Caco-2 (cell line): ENCODE measurements at regions not wholly inside any gene's neighbourhood (a gene's known extent, or its start where the extent isn't known, plus 50 kb on each side); places are given as distances from the start of the nearest gene placed in this dataset.

Experiments
- BruUV-seq: library from RNA; stranded (reverse); fragments of 400-500 nt; replicated peaks from 2 replicates; lab custom pipeline; 2021; lab: Mats Ljungman, UMichigan
- CTCF ChIA-PET: fragments of 300-600 bp; sonication (Branson Sonifier 250); formaldehyde crosslinking; loops from one replicate; lab custom pipeline; 2022; ENCODE audit warnings: antibody characterized with exemption; lab: Charles Lee
- POLR2A ChIA-PET: fragments of 300-600 bp; sonication (Branson Sonifier 250); formaldehyde crosslinking; loops from one replicate; lab custom pipeline; 2022; ENCODE audit warnings: antibody characterized with exemption; lab: Charles Lee
- DNase-seq, 2 experiments: peaks; one replicate each; pipeline versions ENCODE4 v3.0.0 to v3.0.0-alpha.2; 2020 to 2022
- H3K27me3 ChIP-seq: replicated peaks from 2 replicates; pipeline ENCODE4 v1.6.0; 2011; ENCODE audit warnings: low read length; ENCODE audit not compliant: control insufficient read depth, insufficient read depth
- H3K36me3 ChIP-seq: 2 replicates; pipeline ENCODE4 v1.5.1; 2011; ENCODE audit warnings: low read length; ENCODE audit not compliant: control insufficient read depth, insufficient read depth
- H3K4me1 ChIP-seq: fragments of 250-450 bp; sonication (Bioruptor Pico); 2 replicates; pipeline ENCODE4 v1.5.1; 2020; ENCODE audit warnings: mild to moderate bottlenecking
- H3K4me3 ChIP-seq: 2 replicates; pipeline ENCODE4 v1.5.1; 2011; ENCODE audit warnings: low read depth, mild to moderate bottlenecking, control low read depth, low read length
- H3K9me3 ChIP-seq: fragments of 250-450 bp; sonication (Bioruptor Pico); 2 replicates; pipeline ENCODE4 v1.5.1; 2020; ENCODE audit warnings: mild to moderate bottlenecking, moderate library complexity
- H3K27ac Mint-ChIP-seq: one replicate; pipeline ENCODE4 v1.8.0; 2022; ENCODE audit warnings: mixed read lengths; ENCODE audit not compliant: unreplicated experiment
- H3K27me3 Mint-ChIP-seq: one replicate; pipeline ENCODE4 v1.8.0; 2022; ENCODE audit warnings: mixed read lengths; ENCODE audit not compliant: insufficient read depth, unreplicated experiment
- H3K36me3 Mint-ChIP-seq: one replicate; pipeline ENCODE4 v1.8.0; 2022; ENCODE audit warnings: mild to moderate bottlenecking, mixed read lengths; ENCODE audit not compliant: insufficient read depth, unreplicated experiment
- H3K4me1 Mint-ChIP-seq: one replicate; pipeline ENCODE4 v1.8.0; 2022; ENCODE audit warnings: low read depth, mixed read lengths; ENCODE audit not compliant: unreplicated experiment
- H3K4me3 Mint-ChIP-seq: one replicate; pipeline ENCODE4 v1.8.0; 2022; ENCODE audit warnings: mild to moderate bottlenecking, moderate library complexity, mixed read lengths; ENCODE audit not compliant: unreplicated experiment
- H3K9me3 Mint-ChIP-seq: one replicate; pipeline ENCODE4 v1.8.0; 2022; ENCODE audit warnings: mixed read lengths; ENCODE audit not compliant: unreplicated experiment
- intact Hi-C: fragments of 100-400 bp; cut with micrococcal nuclease; formaldehyde crosslinking; loops from one replicate; pipeline ENCODE4 v1.10.0; 2022; ENCODE audit not compliant: unreplicated experiment
- TF ChIP-seq, protein P1 (sequence below), 2 experiments: fragments of 200-600 bp in 1 of 2; IDR thresholded peaks; 1 replicate in 1 of 2; 2 replicates in 1 of 2; pipeline versions ENCODE4 v1.5.1 to v1.8.0; 2011 to 2022; ENCODE audit warnings: antibody characterized with exemption in 1 of 2, control low read depth in 1 of 2, inconsistent platforms in 1 of 2, low read depth in 1 of 2, low read length in 1 of 2, mild to moderate bottlenecking in 1 of 2, moderate library complexity in 1 of 2; ENCODE audit not compliant: insufficient read depth in 1 of 2, severe bottlenecking in 1 of 2, unreplicated experiment in 1 of 2

DNA sequence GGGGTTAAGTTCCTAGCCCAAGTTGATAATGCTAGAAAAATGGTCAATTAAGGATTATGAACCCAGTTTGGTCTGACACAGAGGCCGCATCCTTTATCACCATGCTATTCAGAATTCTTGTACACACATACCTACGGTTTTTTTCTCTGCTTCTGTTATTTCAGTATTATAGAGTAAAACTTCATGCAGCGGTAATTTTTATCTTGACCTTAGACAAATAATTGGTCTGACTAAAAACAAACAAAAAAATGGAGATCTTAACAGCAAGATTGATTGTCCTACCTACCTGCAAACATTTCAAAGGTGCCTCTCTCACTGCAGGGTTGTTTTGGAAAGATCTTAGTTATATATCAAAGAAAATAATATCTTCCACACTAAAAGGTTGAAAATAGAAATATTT is 201.9 kb upstream of the PRICKLE1 start:
- peaks cover 31% of the 10 kb centered on the region for H3K4me1 ChIP-seq
- TF ChIP-seq, protein P1, sequence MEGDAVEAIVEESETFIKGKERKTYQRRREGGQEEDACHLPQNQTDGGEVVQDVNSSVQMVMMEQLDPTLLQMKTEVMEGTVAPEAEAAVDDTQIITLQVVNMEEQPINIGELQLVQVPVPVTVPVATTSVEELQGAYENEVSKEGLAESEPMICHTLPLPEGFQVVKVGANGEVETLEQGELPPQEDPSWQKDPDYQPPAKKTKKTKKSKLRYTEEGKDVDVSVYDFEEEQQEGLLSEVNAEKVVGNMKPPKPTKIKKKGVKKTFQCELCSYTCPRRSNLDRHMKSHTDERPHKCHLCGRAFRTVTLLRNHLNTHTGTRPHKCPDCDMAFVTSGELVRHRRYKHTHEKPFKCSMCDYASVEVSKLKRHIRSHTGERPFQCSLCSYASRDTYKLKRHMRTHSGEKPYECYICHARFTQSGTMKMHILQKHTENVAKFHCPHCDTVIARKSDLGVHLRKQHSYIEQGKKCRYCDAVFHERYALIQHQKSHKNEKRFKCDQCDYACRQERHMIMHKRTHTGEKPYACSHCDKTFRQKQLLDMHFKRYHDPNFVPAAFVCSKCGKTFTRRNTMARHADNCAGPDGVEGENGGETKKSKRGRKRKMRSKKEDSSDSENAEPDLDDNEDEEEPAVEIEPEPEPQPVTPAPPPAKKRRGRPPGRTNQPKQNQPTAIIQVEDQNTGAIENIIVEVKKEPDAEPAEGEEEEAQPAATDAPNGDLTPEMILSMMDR (IDR thresholded peaks at IDR 0.05; ENCODE audit: insufficient read depth in 1 of 2, low read depth in 1 of 2, low read length in 1 of 2, severe bottlenecking in 1 of 2, unreplicated experiment in 1 of 2) = no peak
- H3K36me3 ChIP-seq = no peaks in the 10 kb centered on the region
- H3K9me3 ChIP-seq = no peaks in the 10 kb centered on the region
- Mint-ChIP-seq H3K36me3 (no peaks in the 10 kb centered on the region), H3K4me1 (peaks cover 13% of the 10 kb centered on the region), H3K27me3 (no peaks in the 10 kb centered on the region), H3K27ac (no peak overlapping the region), H3K9me3 (no peaks in the 10 kb centered on the region), H3K4me3 (no peak overlapping the region)
- no peaks in the 10 kb centered on the region for H3K27me3 ChIP-seq
- ChIA-PET CTCF (no interaction called here), POLR2A (no interaction called here)
- no peak overlapping the region for H3K4me3 ChIP-seq
- DNase-seq = no peak
- intact Hi-C loops = loop anchor here (10.0 kb wide), 1 partner anchor 173 kb away; no protein-coding TSS in a partner anchor
- no TSS peak for BruUV-seq

DNA sequence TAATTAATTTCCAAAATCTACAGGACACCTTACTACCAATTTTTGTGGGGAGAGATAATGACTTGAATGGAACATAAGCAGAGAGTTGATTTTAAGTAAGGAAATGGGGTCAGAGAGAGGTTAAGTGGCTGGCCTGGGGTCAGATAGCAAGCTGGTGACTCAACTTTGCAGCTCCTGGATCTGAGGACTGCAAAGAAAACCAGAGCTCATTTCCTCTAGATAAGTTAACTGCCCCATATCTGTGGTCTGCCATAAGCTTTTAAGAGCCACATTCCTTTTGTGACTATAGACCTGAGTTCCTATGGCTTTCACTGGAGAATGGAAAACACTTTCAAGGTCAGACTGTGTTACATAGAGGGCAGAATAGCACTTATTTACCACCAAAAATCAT is 201.2 kb upstream of the PRICKLE1 start:
- Histone ChIP-seq H3K9me3 (no peaks in the 10 kb centered on the region), H3K36me3 (no peaks in the 10 kb centered on the region), H3K27me3 (no peaks in the 10 kb centered on the region), H3K4me1 (peaks cover 31% of the 10 kb centered on the region), H3K4me3 (no peak overlapping the region)
- intact Hi-C loops = loop anchor here (10.0 kb wide), 1 partner anchor 174 kb away; no protein-coding TSS in a partner anchor
- DNase-seq = peak; percentile 30 to 46
- no TSS peak for BruUV-seq
- Mint-ChIP-seq H3K4me1 (peaks cover 13% of the 10 kb centered on the region), H3K36me3 (no peaks in the 10 kb centered on the region), H3K27ac (no peak overlapping the region), H3K9me3 (no peaks in the 10 kb centered on the region), H3K27me3 (no peaks in the 10 kb centered on the region), H3K4me3 (no peak overlapping the region)
- ChIA-PET CTCF (no interaction called here), POLR2A (no interaction called here)
- TF ChIP-seq, protein P1 (IDR thresholded peaks at IDR 0.05; ENCODE audit: insufficient read depth in 1 of 2, low read depth in 1 of 2, low read length in 1 of 2, severe bottlenecking in 1 of 2, unreplicated experiment in 1 of 2) = no peak

DNA sequence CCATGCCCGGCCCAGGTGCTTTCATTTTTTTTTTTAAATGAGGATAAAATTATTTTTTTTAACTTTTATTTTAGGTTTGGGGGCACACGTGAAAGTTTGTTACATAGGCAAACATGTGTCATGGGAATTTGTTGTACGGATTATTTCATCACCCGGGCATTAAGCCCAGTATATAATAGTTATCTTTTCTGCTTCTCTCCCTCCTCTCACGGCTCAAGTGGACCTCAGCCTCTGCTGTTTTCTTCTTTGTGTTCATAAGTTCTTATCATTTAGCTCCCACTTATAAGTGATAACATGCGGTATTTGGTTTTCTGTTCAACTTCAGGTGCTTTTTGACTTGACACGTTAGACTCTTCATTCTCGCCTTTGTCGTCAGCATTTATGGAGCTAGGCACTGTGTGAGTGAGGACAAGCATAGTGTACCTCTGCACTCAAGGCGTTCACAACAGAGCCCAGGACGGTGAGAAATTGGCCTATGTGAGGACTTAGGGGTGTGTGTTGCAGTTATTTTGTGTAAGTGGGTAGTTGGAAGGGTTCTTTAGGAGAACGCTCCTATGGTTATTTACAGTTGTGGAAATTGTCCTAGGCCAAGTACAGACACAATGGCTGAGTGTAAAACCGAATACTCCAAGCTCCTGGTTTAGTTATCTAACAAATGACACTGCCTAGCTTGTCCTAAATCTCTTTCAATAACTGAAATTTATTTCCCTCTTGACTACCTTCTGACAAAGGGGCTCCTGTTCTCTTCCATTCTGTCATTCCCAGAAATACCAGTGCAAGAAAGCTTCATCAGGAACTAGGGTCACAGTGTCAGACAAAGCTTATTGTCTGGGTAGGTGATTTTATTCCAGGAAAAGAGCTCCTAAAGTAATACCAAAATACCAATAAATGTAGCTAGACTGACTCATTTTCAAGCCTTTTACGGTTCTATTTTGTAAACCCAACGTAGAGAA is 200.5 kb upstream of the PRICKLE1 start:
- Mint-ChIP-seq H3K4me1 (peaks cover 13% of the 10 kb centered on the region), H3K27me3 (no peaks in the 10 kb centered on the region), H3K9me3 (no peaks in the 10 kb centered on the region), H3K4me3 (no peak overlapping the region), H3K27ac (no peak overlapping the region), H3K36me3 (no peaks in the 10 kb centered on the region)
- Histone ChIP-seq H3K27me3 (no peaks in the 10 kb centered on the region), H3K36me3 (no peaks in the 10 kb centered on the region), H3K9me3 (no peaks in the 10 kb centered on the region), H3K4me1 (peaks cover 31% of the 10 kb centered on the region), H3K4me3 (no peak overlapping the region)
- intact Hi-C loops = loop anchor here (10.0 kb wide), 1 partner anchor 175 kb away; no protein-coding TSS in a partner anchor
- DNase-seq = no peak
- BruUV-seq = no TSS peak
- TF ChIP-seq, protein P1 (IDR thresholded peaks at IDR 0.05; ENCODE audit: insufficient read depth in 1 of 2, low read depth in 1 of 2, low read length in 1 of 2, severe bottlenecking in 1 of 2, unreplicated experiment in 1 of 2) = no peak
- CTCF ChIA-PET = no interaction called here
- POLR2A ChIA-PET = interaction anchor here (0.7 kb wide), 1 partner anchor 11 kb away, joined by 4 read pairs; no protein-coding TSS in a partner anchor
